GM12878 (cell line): ENCODE measurements at regions not wholly inside any gene's neighbourhood (a gene's known extent, or its start where the extent isn't known, plus 50 kb on each side); places are given as distances from the start of the nearest gene placed in this dataset.

Experiments
- ATAC-seq: fragments of 200-7000 bp; cut with Tn5 transposase; 3 replicates; pipeline ENCODE4 v1.9.1; 2020; ENCODE audit warnings: mild to moderate bottlenecking, moderate library complexity
- BruUV-seq: library from RNA; stranded (reverse); fragments of 400-500 nt; replicated peaks from 2 replicates; lab custom pipeline; 2021; lab: Mats Ljungman, UMichigan
- CTCF ChIA-PET: fragments of 300-600 bp; sonication (Branson Sonifier 250); formaldehyde crosslinking; extraction: SDS; loops from one replicate; lab custom pipeline; 2021; ENCODE audit warnings: inconsistent platforms; lab: Yijun Ruan, JAX
- POLR2A ChIA-PET: fragments of 350-600 bp; formaldehyde crosslinking; extraction: SDS; loops from one replicate; lab custom pipeline; 2021; ENCODE audit warnings: inconsistent platforms; lab: Charles Lee
- RAD21 ChIA-PET: fragments of 300-600 bp; sonication (Branson Sonifier 250); formaldehyde crosslinking; loops from one replicate; lab custom pipeline; 2023; ENCODE audit warnings: antibody characterized with exemption; ENCODE audit not compliant: unreplicated experiment; lab: Charles Lee
- SMC1A ChIA-PET: fragments of 300-600 bp; sonication (Branson Sonifier 250); formaldehyde crosslinking; loops from one replicate; lab custom pipeline; 2023; ENCODE audit not compliant: unreplicated experiment, uncharacterized antibody; lab: Charles Lee
- DNase-seq: peaks from one replicate; pipeline ENCODE4 v3.0.0-alpha.2; 2011; ENCODE audit warnings: low read depth, low spot score
- FAIRE-seq: peaks from 3 replicates; lab custom pipeline; 2011; peaks lifted over from hg19 to GRCh38; lab: Jason Lieb, UNC
- H2AFZ ChIP-seq: 2 replicates; pipeline ENCODE4 v1.6.0; 2011; ENCODE audit warnings: low read depth, low read length, control low read depth; ENCODE audit not compliant: control insufficient read depth
- H3K27ac ChIP-seq: 2 replicates; pipeline ENCODE4 v1.5.1; 2011; ENCODE audit warnings: control low read depth; ENCODE audit not compliant: control insufficient read depth, insufficient read depth
- H3K27me3 ChIP-seq, 2 experiments: replicated peaks in 1 of 2; 2 replicates each; pipeline versions ENCODE4 v1.6.0 to v1.6.1; 2011; ENCODE audit warnings: low read length in 1 of 2; ENCODE audit not compliant: control insufficient read depth in 2 of 2, insufficient read depth in 2 of 2
- H3K36me3 ChIP-seq, 2 experiments: 2 replicates each; pipeline ENCODE4 v1.5.1; 2011; ENCODE audit warnings: low read length in 1 of 2; ENCODE audit not compliant: control insufficient read depth in 2 of 2, insufficient read depth in 2 of 2
- H3K4me1 ChIP-seq: 2 replicates; pipeline ENCODE4 v1.6.1; 2011; ENCODE audit warnings: mild to moderate bottlenecking, low read length, moderate library complexity, mixed read lengths; ENCODE audit not compliant: control insufficient read depth, insufficient read depth
- H3K4me2 ChIP-seq: 2 replicates; pipeline ENCODE4 v1.6.0; 2011; ENCODE audit warnings: control low read depth; ENCODE audit not compliant: control insufficient read depth, insufficient read depth
- H3K4me3 ChIP-seq: fragments of 200-600 bp; sonication (generic); 2 replicates; pipeline ENCODE4 v1.5.1; 2016
- H3K79me2 ChIP-seq: 2 replicates; pipeline ENCODE4 v1.6.0; 2011; ENCODE audit warnings: low read length; ENCODE audit not compliant: control insufficient read depth, insufficient read depth
- H3K9ac ChIP-seq: 2 replicates; pipeline ENCODE4 v1.8.0; 2011; ENCODE audit warnings: low read length, control low read depth, mixed read lengths; ENCODE audit not compliant: control insufficient read depth, insufficient read depth
- H3K9me3 ChIP-seq: replicated peaks from 3 replicates; pipeline ENCODE4 v1.5.1; 2011; ENCODE audit warnings: mild to moderate bottlenecking, low read length; ENCODE audit not compliant: control insufficient read depth, insufficient read depth
- H4K20me1 ChIP-seq: 2 replicates; pipeline ENCODE4 v1.6.0; 2011; ENCODE audit not compliant: control insufficient read depth, insufficient read depth
- ATF7 ChIP-seq: fragments of 450-650 bp; IDR thresholded peaks from 2 replicates; pipeline ENCODE4 v1.6.1; 2016; ENCODE audit warnings: low read depth, mild to moderate bottlenecking
- BCLAF1 ChIP-seq: fragments of 450-650 bp; IDR thresholded peaks from 2 replicates; pipeline ENCODE4 v1.6.1; 2017; ENCODE audit warnings: antibody characterized with exemption, mild to moderate bottlenecking, moderate library complexity
- CBX3 ChIP-seq: fragments of 200-600 bp; sonication (generic); IDR thresholded peaks from 2 replicates; pipeline ENCODE4 v1.6.1; 2016; ENCODE audit warnings: low read depth, borderline replicate concordance
- IKZF1 ChIP-seq: fragments of 450-650 bp; conservative IDR thresholded peaks from 2 replicates; pipeline ENCODE4 v1.6.1; 2017; ENCODE audit warnings: antibody characterized with exemption, mild to moderate bottlenecking
- IKZF2 ChIP-seq, 2 experiments: fragments of 450-650 bp; IDR thresholded peaks; 2 replicates each; pipeline ENCODE4 v1.6.1; 2017; ENCODE audit warnings: mild to moderate bottlenecking in 2 of 2, moderate library complexity in 2 of 2
- IRF5 ChIP-seq: fragments of 450-650 bp; IDR thresholded peaks from 2 replicates; pipeline ENCODE4 v1.6.1; 2017; ENCODE audit warnings: borderline replicate concordance
- KAT2A ChIP-seq: conservative IDR thresholded peaks from 2 replicates; pipeline ENCODE4 v1.6.1; 2011; ENCODE audit warnings: low read depth, low read length; ENCODE audit not compliant: control insufficient read depth
- KLF5 ChIP-seq: fragments of 450-650 bp; IDR thresholded peaks from 2 replicates; pipeline ENCODE4 v1.6.1; 2014; ENCODE audit warnings: mild to moderate bottlenecking; ENCODE audit not compliant: partially characterized antibody
- NR2F1 ChIP-seq: fragments of 450-650 bp; conservative IDR thresholded peaks from 2 replicates; pipeline ENCODE4 v1.6.1; 2017; ENCODE audit warnings: mild to moderate bottlenecking
- RCOR1 ChIP-seq: conservative IDR thresholded peaks from 2 replicates; pipeline ENCODE4 v1.6.1; 2012; ENCODE audit warnings: low read depth, low read length, improper control_type of control experiment
- RELA ChIP-seq: fragments of 450-650 bp; IDR thresholded peaks from 2 replicates; pipeline ENCODE4 v1.8.0; 2014; ENCODE audit warnings: borderline replicate concordance; ENCODE audit not compliant: partially characterized antibody
- SMC3 ChIP-seq: IDR thresholded peaks from 2 replicates; pipeline ENCODE4 v1.6.1; 2011; ENCODE audit warnings: low read length, improper control_type of control experiment, borderline replicate concordance
- SUPT20H ChIP-seq: IDR thresholded peaks from 2 replicates; pipeline ENCODE4 v1.6.1; 2011; ENCODE audit warnings: low read depth, mild to moderate bottlenecking, low read length, moderate library complexity, borderline replicate concordance; ENCODE audit not compliant: control insufficient read depth
- TCF7 ChIP-seq: IDR thresholded peaks from 2 replicates; pipeline ENCODE4 v1.6.1; 2014; ENCODE audit warnings: antibody characterized with exemption, borderline replicate concordance
- ZBED1 ChIP-seq: IDR thresholded peaks from 2 replicates; pipeline ENCODE4 v1.6.1; 2016; ENCODE audit warnings: borderline replicate concordance
- ZNF217 ChIP-seq: fragments of 450-650 bp; IDR thresholded peaks from 2 replicates; pipeline ENCODE4 v1.6.1; 2017; ENCODE audit warnings: antibody characterized with exemption, mild to moderate bottlenecking
- WGBS: methylation state at CpG from one replicate; pipeline ENCODE4 v1.1.6; 2016; ENCODE audit warnings: low lambda C conversion rate; ENCODE audit not compliant: insufficient replicate concordance, insufficient coverage; ENCODE audit errors: missing lambda C conversion rate; 5-methylcytosine and 5-hydroxymethylcytosine counted together
- in situ Hi-C: fragments of 300-500 bp; cut with MboI; formaldehyde crosslinking; loops from 9 replicates; pipeline ENCODE4 v1.14.3; 2018; ENCODE audit warnings: mixed read lengths
- intact Hi-C: fragments of 100-400 bp; cut with micrococcal nuclease; formaldehyde crosslinking; loops from one replicate; pipeline ENCODE4 v1.14.2; 2022; ENCODE audit not compliant: unreplicated experiment
- TF ChIP-seq, protein P1 (sequence below): fragments of 450-650 bp; IDR thresholded peaks from 2 replicates; pipeline ENCODE4 v1.6.1; 2014; ENCODE audit warnings: mild to moderate bottlenecking
- TF ChIP-seq, protein P2 (sequence below): fragments of 450-650 bp; IDR thresholded peaks from 2 replicates; pipeline ENCODE4 v1.6.1; 2017; ENCODE audit warnings: mild to moderate bottlenecking, low read depth, inconsistent platforms; ENCODE audit not compliant: poor library complexity, severe bottlenecking

DNA sequence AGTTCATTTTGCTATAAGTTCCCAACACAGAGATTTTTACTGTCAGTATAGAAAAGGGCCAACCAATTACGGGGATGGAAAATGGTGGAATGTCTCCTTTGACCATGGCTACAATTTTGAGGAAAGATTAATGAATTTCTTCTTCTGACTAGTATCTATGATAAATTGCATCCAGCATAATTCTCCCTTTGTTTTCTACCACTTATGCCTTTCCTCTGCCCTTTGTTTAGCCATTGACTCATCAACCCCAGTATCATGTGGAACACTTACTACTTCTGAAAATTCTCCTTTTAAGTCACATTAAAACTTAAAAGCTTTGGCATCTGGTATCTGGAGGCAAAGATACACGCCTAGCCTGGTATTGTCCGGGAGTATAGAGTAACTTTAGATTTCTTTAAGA lies 92.9 kb upstream of the CADPS start (continued):
- TF ChIP-seq, protein P1, sequence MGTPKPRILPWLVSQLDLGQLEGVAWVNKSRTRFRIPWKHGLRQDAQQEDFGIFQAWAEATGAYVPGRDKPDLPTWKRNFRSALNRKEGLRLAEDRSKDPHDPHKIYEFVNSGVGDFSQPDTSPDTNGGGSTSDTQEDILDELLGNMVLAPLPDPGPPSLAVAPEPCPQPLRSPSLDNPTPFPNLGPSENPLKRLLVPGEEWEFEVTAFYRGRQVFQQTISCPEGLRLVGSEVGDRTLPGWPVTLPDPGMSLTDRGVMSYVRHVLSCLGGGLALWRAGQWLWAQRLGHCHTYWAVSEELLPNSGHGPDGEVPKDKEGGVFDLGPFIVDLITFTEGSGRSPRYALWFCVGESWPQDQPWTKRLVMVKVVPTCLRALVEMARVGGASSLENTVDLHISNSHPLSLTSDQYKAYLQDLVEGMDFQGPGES: no peak

DNA sequence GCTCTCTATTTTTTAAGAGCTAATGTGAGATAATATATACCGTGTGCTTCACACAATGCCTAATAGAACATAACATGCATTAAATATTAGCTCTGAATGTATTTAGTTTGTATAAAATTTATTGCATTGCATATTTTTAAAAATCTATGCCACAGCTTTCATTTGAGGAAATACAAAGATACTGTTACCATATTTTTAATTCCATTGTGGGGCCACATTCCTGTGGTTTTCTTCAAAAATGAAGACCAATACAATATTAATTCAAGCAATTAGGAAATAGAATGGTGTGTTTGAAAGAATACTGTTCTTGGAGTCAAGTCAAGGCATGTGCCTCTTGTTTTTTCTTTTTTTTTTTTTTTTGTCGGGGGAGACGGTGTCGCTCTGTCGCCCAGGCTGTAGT lies 95.4 kb upstream of the CADPS start:
- Histone ChIP-seq H3K27me3 (no peaks in the 10 kb centered on the region), H3K4me2 (no peak overlapping the region), H3K4me3 (no peak overlapping the region), H3K79me2 (no peaks in the 10 kb centered on the region), H3K27ac (no peak overlapping the region), H3K9me3 (no peaks in the 10 kb centered on the region), H3K4me1 (no peaks in the 10 kb centered on the region), H4K20me1 (no peaks in the 10 kb centered on the region), H3K36me3 (no peaks in the 10 kb centered on the region), H3K9ac (no peak overlapping the region), H2AFZ (no peak overlapping the region)
- CTCF ChIA-PET: no interaction called here
- intact Hi-C loops (no loop called here), in situ Hi-C loops (no loop called here)
- POLR2A ChIA-PET: no interaction called here
- SMC1A ChIA-PET: interaction anchor here (0.7 kb wide), 1 partner anchor 187 kb away, joined by 4 read pairs; no protein-coding TSS in a partner anchor
- no TSS peak for BruUV-seq
- FAIRE-seq (no peak), ATAC-seq (no peak), DNase-seq (no peak)
- WGBS: 83% methylated on average over 1 of the region's 5 CpGs
- RAD21 ChIA-PET: no interaction called here
- TF ChIP-seq ZBED1: no peak
- TF ChIP-seq IRF5: no peak
- no peak for TF ChIP-seq RCOR1
- TF ChIP-seq CBX3: no peak
- TF ChIP-seq NR2F1: no peak
- no peak for TF ChIP-seq IKZF1
- TF ChIP-seq IKZF2 (IDR thresholded peaks at IDR 0.05): no peak
- TF ChIP-seq, protein P2, sequence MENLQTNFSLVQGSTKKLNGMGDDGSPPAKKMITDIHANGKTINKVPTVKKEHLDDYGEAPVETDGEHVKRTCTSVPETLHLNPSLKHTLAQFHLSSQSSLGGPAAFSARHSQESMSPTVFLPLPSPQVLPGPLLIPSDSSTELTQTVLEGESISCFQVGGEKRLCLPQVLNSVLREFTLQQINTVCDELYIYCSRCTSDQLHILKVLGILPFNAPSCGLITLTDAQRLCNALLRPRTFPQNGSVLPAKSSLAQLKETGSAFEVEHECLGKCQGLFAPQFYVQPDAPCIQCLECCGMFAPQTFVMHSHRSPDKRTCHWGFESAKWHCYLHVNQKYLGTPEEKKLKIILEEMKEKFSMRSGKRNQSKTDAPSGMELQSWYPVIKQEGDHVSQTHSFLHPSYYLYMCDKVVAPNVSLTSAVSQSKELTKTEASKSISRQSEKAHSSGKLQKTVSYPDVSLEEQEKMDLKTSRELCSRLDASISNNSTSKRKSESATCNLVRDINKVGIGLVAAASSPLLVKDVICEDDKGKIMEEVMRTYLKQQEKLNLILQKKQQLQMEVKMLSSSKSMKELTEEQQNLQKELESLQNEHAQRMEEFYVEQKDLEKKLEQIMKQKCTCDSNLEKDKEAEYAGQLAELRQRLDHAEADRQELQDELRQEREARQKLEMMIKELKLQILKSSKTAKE: no peak
- TF ChIP-seq KAT2A: no peak
- no peak for TF ChIP-seq SUPT20H
- no peak for TF ChIP-seq SMC3
- TF ChIP-seq ATF7: no peak
- no peak for TF ChIP-seq BCLAF1
- TF ChIP-seq KLF5: no peak
- TF ChIP-seq TCF7: no peak
- no peak for TF ChIP-seq RELA
- no peak for TF ChIP-seq ZNF217
